K562 (cell line): ENCODE measurements at regions not wholly inside any gene's neighbourhood (a gene's known extent, or its start where the extent isn't known, plus 50 kb on each side); places are given as distances from the start of the nearest gene placed in this dataset.
A peak's percentile ranks its signal among the peaks of the same experiment; 100 is the strongest.

ENCODE experiments used
- ATAC-seq: fragments of 200-7000 bp; cut with Tn5 transposase; 3 replicates; pipeline ENCODE4 v1.9.1; 2020; ENCODE audit warnings: moderate library complexity
- BruUV-seq: library from RNA; stranded (reverse); fragments of 400-500 nt; replicated peaks from 2 replicates; lab custom pipeline; 2021; lab: Mats Ljungman, UMichigan
- CTCF ChIA-PET: fragments of 300-600 bp; formaldehyde crosslinking; extraction: SDS; loops from one replicate; lab custom pipeline; 2021; ENCODE audit warnings: low intra/inter-chr PET ratio; lab: Yijun Ruan, JAX
- POLR2A ChIA-PET: fragments of 300-600, 350-650 bp; sonication (Branson Sonifier 250); formaldehyde crosslinking; extraction: SDS; loops from one replicate; lab custom pipeline; 2021; ENCODE audit warnings: antibody characterized with exemption, inconsistent platforms; lab: Yijun Ruan, JAX
- DNase-seq, 4 experiments: peaks; one replicate each; pipeline versions ENCODE4 v3.0.0 to v3.0.0-alpha.2; 2011 to 2018; ENCODE audit warnings: low spot score in 3 of 4, mixed read lengths in 3 of 4; ENCODE audit errors: extremely low read depth in 1 of 4
- FAIRE-seq: peaks from 2 replicates; lab custom pipeline; 2011; peaks lifted over from hg19 to GRCh38; lab: Jason Lieb, UNC
- H2AFZ ChIP-seq: 2 replicates; pipeline ENCODE4 v1.6.0; 2011; ENCODE audit warnings: low read depth, low read length, control low read depth, inconsistent platforms
- H3K27ac ChIP-seq: fragments of 200-600 bp; 3 replicates; pipeline ENCODE4 v1.8.0; 2011; ENCODE audit warnings: low read depth, mild to moderate bottlenecking, control low read depth, inconsistent platforms, low read length, moderate library complexity, mixed read lengths; ENCODE audit errors: extremely low read depth
- H3K27me3 ChIP-seq, 2 experiments: fragments of 300-600 bp in 1 of 2; 2 replicates in 1 of 2; 3 replicates in 1 of 2; pipeline versions ENCODE4 v1.6.0 to v1.8.0; 2011; ENCODE audit warnings: inconsistent platforms in 2 of 2, low read length in 2 of 2, mild to moderate bottlenecking in 1 of 2, mixed read lengths in 1 of 2, moderate library complexity in 1 of 2; ENCODE audit not compliant: control insufficient read depth in 2 of 2, insufficient read depth in 2 of 2
- H3K36me3 ChIP-seq: fragments of 300-600 bp; 3 replicates; pipeline ENCODE4 v1.8.0; 2011; ENCODE audit warnings: mild to moderate bottlenecking, low read length, inconsistent platforms; ENCODE audit not compliant: control insufficient read depth, insufficient read depth
- H3K4me1 ChIP-seq, 2 experiments: fragments of 200-600 bp in 1 of 2; replicated peaks in 1 of 2; 2 replicates in 1 of 2; 3 replicates in 1 of 2; pipeline versions ENCODE4 v1.5.1 to v1.8.0; 2011; ENCODE audit warnings: inconsistent platforms in 2 of 2, low read length in 2 of 2, mild to moderate bottlenecking in 1 of 2, mixed read lengths in 1 of 2, moderate library complexity in 1 of 2; ENCODE audit not compliant: control insufficient read depth in 2 of 2, insufficient read depth in 2 of 2
- H3K4me2 ChIP-seq: 2 replicates; pipeline ENCODE4 v1.6.1; 2011; ENCODE audit warnings: low read length, control low read depth, inconsistent platforms, mixed read lengths; ENCODE audit not compliant: insufficient read depth
- H3K4me3 ChIP-seq: fragments of 200-600 bp; sonication (generic), shearing (Covaris generic); 2 replicates; pipeline ENCODE4 v1.5.1; 2016; ENCODE audit warnings: control low read depth, inconsistent platforms
- H3K79me2 ChIP-seq: fragments of 200-600 bp; 3 replicates; pipeline ENCODE4 v1.8.0; 2011; ENCODE audit warnings: low read length, inconsistent platforms; ENCODE audit not compliant: control insufficient read depth, insufficient read depth
- H3K9ac ChIP-seq, 2 experiments: 2 replicates each; pipeline versions ENCODE4 v1.6.0 to v1.6.1; 2011; ENCODE audit warnings: low read depth in 2 of 2, low read length in 2 of 2, control low read depth in 1 of 2, inconsistent platforms in 1 of 2, mild to moderate bottlenecking in 1 of 2, mixed read lengths in 1 of 2; ENCODE audit not compliant: insufficient read depth in 1 of 2
- H3K9me1 ChIP-seq: one replicate; pipeline ENCODE4 v1.6.0; 2011; ENCODE audit warnings: inconsistent platforms, mild to moderate bottlenecking, low read length, moderate library complexity; ENCODE audit not compliant: control insufficient read depth, insufficient read depth
- H3K9me3 ChIP-seq: replicated peaks from 2 replicates; pipeline ENCODE4 v1.5.1; 2011; ENCODE audit warnings: low read depth, low read length, inconsistent platforms; ENCODE audit not compliant: control insufficient read depth, insufficient read depth
- H4K20me1 ChIP-seq: replicated peaks from 2 replicates; pipeline ENCODE4 v1.6.1; 2011; ENCODE audit warnings: low read length, inconsistent platforms, mixed read lengths; ENCODE audit not compliant: control insufficient read depth, insufficient read depth
- CAMTA2 ChIP-seq: fragments of 250-450 bp; sonication (Bioruptor Pico); conservative IDR thresholded peaks from 2 replicates; pipeline ENCODE4 v1.5.1; 2022
- CBX1 ChIP-seq: sonication (generic); IDR thresholded peaks from 2 replicates; pipeline ENCODE4 v1.6.1; 2016; ENCODE audit warnings: antibody characterized with exemption, low read depth, mild to moderate bottlenecking
- CREM ChIP-seq: IDR thresholded peaks from 2 replicates; pipeline ENCODE4 v1.6.1; 2014; ENCODE audit warnings: antibody characterized with exemption, low read depth
- ELK3 ChIP-seq: fragments of 450-650 bp; formaldehyde crosslinking; IDR thresholded peaks from 2 replicates; pipeline ENCODE4 v1.4.0; 2020; ENCODE audit warnings: mild to moderate bottlenecking
- MEIS2 ChIP-seq: fragments of 450-650 bp; IDR thresholded peaks from 2 replicates; pipeline ENCODE4 v1.6.1; 2014; ENCODE audit warnings: mild to moderate bottlenecking; ENCODE audit not compliant: partially characterized antibody
- MYBL2 ChIP-seq, 2 experiments: fragments of 450-650 bp in 1 of 2; sonication (generic) in 1 of 2; formaldehyde crosslinking in 1 of 2; IDR thresholded peaks; 2 replicates each; pipeline versions ENCODE4 v1.6.1 to v1.8.1; 2017 to 2022; ENCODE audit warnings: borderline replicate concordance in 1 of 2, inconsistent platforms in 1 of 2, low read depth in 1 of 2, mild to moderate bottlenecking in 1 of 2, missing genetic modification reagents in 1 of 2, moderate library complexity in 1 of 2
- NELFE ChIP-seq: IDR thresholded peaks from 2 replicates; pipeline ENCODE4 v1.6.1; 2011; ENCODE audit warnings: mild to moderate bottlenecking; ENCODE audit not compliant: insufficient read depth, insufficient read length
- RAD21 ChIP-seq, 2 experiments: fragments of 250-450 bp in 1 of 2; fragments of 450-650 bp in 1 of 2; sonication (Bioruptor Pico) in 1 of 2; formaldehyde crosslinking in 1 of 2; IDR thresholded peaks in 1 of 2; conservative IDR thresholded peaks in 1 of 2; 2 replicates each; pipeline versions ENCODE4 v1.4.0 to v1.8.0; 2020 to 2022; ENCODE audit warnings: mild to moderate bottlenecking in 2 of 2, moderate library complexity in 1 of 2
- STAT5B ChIP-seq: fragments of 250-450 bp; sonication (Bioruptor Pico); IDR thresholded peaks from 2 replicates; pipeline ENCODE4 v1.8.0; 2021; ENCODE audit warnings: mild to moderate bottlenecking, inconsistent platforms
- TAF9B ChIP-seq: fragments of 450-650 bp; IDR thresholded peaks from 2 replicates; pipeline ENCODE4 v1.6.1; 2018; ENCODE audit warnings: mild to moderate bottlenecking; ENCODE audit not compliant: partially characterized antibody
- UBTF ChIP-seq, 2 experiments: IDR thresholded peaks; 2 replicates each; pipeline ENCODE4 v1.6.1; 2012; ENCODE audit warnings: improper control_type of control experiment in 2 of 2, low read depth in 2 of 2, low read length in 2 of 2, borderline replicate concordance in 1 of 2
- ZNF324 ChIP-seq: fragments of 250-450 bp; sonication (Bioruptor Pico); IDR thresholded peaks from 2 replicates; pipeline ENCODE4 v1.4.0; 2020; ENCODE audit warnings: mild to moderate bottlenecking
- ZNF668 ChIP-seq: fragments of 250-450 bp; sonication (Bioruptor Pico); IDR thresholded peaks from 2 replicates; pipeline ENCODE4 v1.8.0; 2022; ENCODE audit warnings: mild to moderate bottlenecking, inconsistent platforms
- WGBS: fragments of 100-300 bp; shearing (Covaris generic); methylation state at CpG from one replicate; pipeline ENCODE4 v1.1.6; 2016; ENCODE audit warnings: low coverage, mixed read lengths; ENCODE audit not compliant: insufficient coverage; ENCODE audit errors: missing lambda C conversion rate; 5-methylcytosine and 5-hydroxymethylcytosine counted together
- in situ Hi-C: fragments of 300-500 bp; cut with MboI; formaldehyde crosslinking; loops from 4 replicates; pipeline ENCODE4 v1.15.0; 2018; ENCODE audit warnings: inconsistent platforms, mixed read lengths
- intact Hi-C: fragments of 100-400 bp; cut with micrococcal nuclease; formaldehyde crosslinking; loops from 2 replicates; pipeline ENCODE4 v1.14.2; 2022

- no peaks in the 10 kb centered on the region for H3K9me1 ChIP-seq
- H2AFZ ChIP-seq, result no peak overlapping the region
- no TSS peak for BruUV-seq
- ATAC-seq, result no peak
- no peaks in the 10 kb centered on the region for H3K27me3 ChIP-seq
- CTCF ChIA-PET, result no interaction called here
- H3K9me3 ChIP-seq, result no peaks in the 10 kb centered on the region
- no peaks in the 10 kb centered on the region for H4K20me1 ChIP-seq
- no peak for DNase-seq
- FAIRE-seq, result no peak
- intact Hi-C loops, result no loop called here
- WGBS, result 1% methylated on average over 8 of the region's 8 CpGs
- H3K36me3 ChIP-seq, result no peaks in the 10 kb centered on the region
- no peaks in the 10 kb centered on the region for H3K79me2 ChIP-seq
- H3K4me3 ChIP-seq, result no peak overlapping the region
- no peak overlapping the region for H3K9ac ChIP-seq
- no peak overlapping the region for H3K27ac ChIP-seq
- POLR2A ChIA-PET, result no interaction called here
- no peak for TF ChIP-seq UBTF (IDR thresholded peaks at IDR 0.05; ENCODE audit: borderline replicate concordance in 1 of 2, low read depth in 2 of 2, low read length in 2 of 2)
- in situ Hi-C loops, result no loop called here
- H3K4me2 ChIP-seq, result no peak overlapping the region
- H3K4me1 ChIP-seq, result no peaks in the 10 kb centered on the region
Measured at GRCh38 chr1:55703726-55704363, 488.7 kb upstream of the USP24 start.

GRCh38 chr1:55702064-55702463, 486.9 kb upstream of the USP24 start:
- Histone ChIP-seq H3K4me2 (no peak overlapping the region), H3K9me3 (no peaks in the 10 kb centered on the region), H3K27me3 (no peaks in the 10 kb centered on the region), H3K9ac (no peak overlapping the region), H3K27ac (no peak overlapping the region), H3K79me2 (no peaks in the 10 kb centered on the region), H3K4me1 (no peaks in the 10 kb centered on the region), H3K36me3 (no peaks in the 10 kb centered on the region), H3K4me3 (no peak overlapping the region), H3K9me1 (no peaks in the 10 kb centered on the region), H2AFZ (no peak overlapping the region), H4K20me1 (no peaks in the 10 kb centered on the region)
- intact Hi-C loops, result no loop called here
- in situ Hi-C loops, result no loop called here
- WGBS, result 0% methylated on average over 1 of the region's 1 CpG
- DNase-seq, result peak; percentile 9 to 20 (median 14)
- ChIA-PET POLR2A (no interaction called here), CTCF (no interaction called here)
- ATAC-seq, result peak; percentile 71
- no peak for FAIRE-seq
- no TSS peak for BruUV-seq
- TF ChIP-seq ELK3 (CRISPR knock-in tag), result no peak
- no peak for TF ChIP-seq ZNF324
- TF ChIP-seq CAMTA2, result no peak
- TF ChIP-seq ZNF668 (CRISPR knock-in tag), result no peak
- peak in 1 of 2 experiments; percentile 43; a peak in 2 of 4 replicates for TF ChIP-seq RAD21 (CRISPR knock-in tag; conservative IDR thresholded peaks at IDR 0.05 in 1 of 2, IDR thresholded peaks at IDR 0.05 in 1 of 2)
- TF ChIP-seq MEIS2, result peak; percentile 53
- TF ChIP-seq TAF9B, result no peak
- TF ChIP-seq CBX1, result no peak
- TF ChIP-seq NELFE, result no peak
- no peak for TF ChIP-seq MYBL2 (IDR thresholded peaks at IDR 0.05; ENCODE audit: low read depth)
- no peak for TF ChIP-seq MYBL2 (CRISPR knock-in tag; IDR thresholded peaks at IDR 0.05; ENCODE audit: borderline replicate concordance)
- TF ChIP-seq STAT5B, result no peak
- no peak for TF ChIP-seq CREM
